ENCODE measurements at regions not wholly inside any gene's neighbourhood (a gene's known extent, or its start where the extent isn't known, plus 50 kb on each side); places are given as distances from the start of the nearest gene placed in this dataset.

- TF ChIP-seq CHD7 (IDR thresholded peaks at IDR 0.05; ENCODE audit: low read depth, low read length), result no peak
These were observed 359.2 kb downstream of the PBX1 start (continued) for GRCh38 chr1:164918140-164918539.
